Gastroesophageal sphincter (tissue), 4 donors: ENCODE measurements at regions not wholly inside any gene's neighbourhood (a gene's known extent, or its start where the extent isn't known, plus 50 kb on each side); places are given as distances from the start of the nearest gene placed in this dataset.

Source experiments
- ATAC-seq: fragments of 150-250 bp; one replicate; pipeline ENCODE4 v1.9.1; 2016; ENCODE audit warnings: mild to moderate bottlenecking, moderate library complexity
- H3K27ac ChIP-seq, 4 donors: fragments of 200-600 bp; sonication (generic) in 3 of 4; 1 replicate in 3 of 4; 2 replicates in 1 of 4; pipeline ENCODE4 v1.5.1; 2016 to 2019
- H3K27me3 ChIP-seq: fragments of 200-600 bp; sonication (generic); one replicate; pipeline ENCODE4 v1.5.1; 2019
- H3K36me3 ChIP-seq, 2 donors: fragments of 200-600 bp; sonication (generic); one replicate each; pipeline ENCODE4 v1.5.1; 2019; ENCODE audit warnings: control low read depth in 1 of 2
- H3K4me1 ChIP-seq, 3 donors: fragments of 200-600 bp; sonication (generic); 1 replicate in 2 of 3; 2 replicates in 1 of 3; pipeline ENCODE4 v1.5.1; 2016 to 2019; ENCODE audit warnings: control low read depth in 2 of 3
- H3K4me3 ChIP-seq, 2 donors: fragments of 200-600 bp; sonication (generic); one replicate each; pipeline ENCODE4 v1.5.1; 2019; ENCODE audit warnings: mild to moderate bottlenecking in 1 of 2, moderate library complexity in 1 of 2
- H3K9me3 ChIP-seq, 3 donors: fragments of 200-600 bp; sonication (generic); one replicate each; pipeline ENCODE4 v1.5.1; 2017 to 2019; ENCODE audit warnings: control low read depth in 2 of 3
- EP300 ChIP-seq: sonication (generic); formaldehyde crosslinking; IDR thresholded peaks from one replicate; pipeline ENCODE4 v1.6.1; 2017; ENCODE audit warnings: antibody characterized with exemption, mild to moderate bottlenecking
- POLR2A ChIP-seq, 2 donors: fragments of 450-650 bp; IDR thresholded peaks; one replicate each; pipeline ENCODE4 v1.6.1; 2017; ENCODE audit warnings: antibody characterized with exemption in 2 of 2, mild to moderate bottlenecking in 2 of 2, moderate library complexity in 1 of 2
- POLR2AphosphoS5 ChIP-seq: sonication (generic); formaldehyde crosslinking; IDR thresholded peaks from one replicate; pipeline ENCODE4 v1.6.1; 2017; ENCODE audit warnings: antibody characterized with exemption
- WGBS, 2 donors: methylation state at CpG; one replicate each; pipeline ENCODE4 v1.1.5; 2018; ENCODE audit warnings: low coverage in 1 of 2; 5-methylcytosine and 5-hydroxymethylcytosine counted together
- TF ChIP-seq, protein P1 (sequence below), 4 experiments: fragments of 200-600 bp in 2 of 4; fragments of 450-650 bp in 2 of 4; sonication (generic) in 1 of 4; IDR thresholded peaks; one replicate each; pipeline ENCODE4 v1.5.1; 2017 to 2019; ENCODE audit warnings: antibody characterized with exemption in 4 of 4, mild to moderate bottlenecking in 2 of 4, moderate library complexity in 2 of 4

DNA sequence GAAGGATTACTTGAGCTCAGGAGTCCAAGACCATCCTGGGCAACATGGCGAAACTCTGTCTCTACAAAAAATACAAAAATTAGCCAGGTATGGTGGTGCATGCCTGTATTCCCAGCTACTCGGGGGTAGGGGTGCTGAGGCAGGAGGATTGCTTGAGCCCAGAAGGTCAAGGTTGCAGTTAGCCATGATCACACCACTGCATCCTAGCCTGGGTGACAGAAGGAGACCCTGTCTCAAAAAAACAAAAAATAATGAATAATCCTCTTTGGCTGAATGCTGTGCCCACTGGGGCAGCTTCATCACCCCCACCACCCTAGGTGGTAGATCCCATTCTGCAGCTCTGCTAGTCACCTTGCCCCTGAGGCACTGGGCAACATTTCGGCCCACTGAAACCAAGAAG, 109.4 kb downstream of the ZFP36L2 start:
- no peak overlapping the region for H3K27ac ChIP-seq
- TF ChIP-seq EP300 (no peak), POLR2AphosphoS5 (no peak), POLR2A (IDR thresholded peaks at IDR 0.05) (no peak)
- TF ChIP-seq, protein P1, sequence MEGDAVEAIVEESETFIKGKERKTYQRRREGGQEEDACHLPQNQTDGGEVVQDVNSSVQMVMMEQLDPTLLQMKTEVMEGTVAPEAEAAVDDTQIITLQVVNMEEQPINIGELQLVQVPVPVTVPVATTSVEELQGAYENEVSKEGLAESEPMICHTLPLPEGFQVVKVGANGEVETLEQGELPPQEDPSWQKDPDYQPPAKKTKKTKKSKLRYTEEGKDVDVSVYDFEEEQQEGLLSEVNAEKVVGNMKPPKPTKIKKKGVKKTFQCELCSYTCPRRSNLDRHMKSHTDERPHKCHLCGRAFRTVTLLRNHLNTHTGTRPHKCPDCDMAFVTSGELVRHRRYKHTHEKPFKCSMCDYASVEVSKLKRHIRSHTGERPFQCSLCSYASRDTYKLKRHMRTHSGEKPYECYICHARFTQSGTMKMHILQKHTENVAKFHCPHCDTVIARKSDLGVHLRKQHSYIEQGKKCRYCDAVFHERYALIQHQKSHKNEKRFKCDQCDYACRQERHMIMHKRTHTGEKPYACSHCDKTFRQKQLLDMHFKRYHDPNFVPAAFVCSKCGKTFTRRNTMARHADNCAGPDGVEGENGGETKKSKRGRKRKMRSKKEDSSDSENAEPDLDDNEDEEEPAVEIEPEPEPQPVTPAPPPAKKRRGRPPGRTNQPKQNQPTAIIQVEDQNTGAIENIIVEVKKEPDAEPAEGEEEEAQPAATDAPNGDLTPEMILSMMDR (IDR thresholded peaks at IDR 0.05): no peak
- 45% methylated on average over 2 of the region's 3 CpGs; no CpG with 5 or more reads in 1 of the 2 donors for WGBS, 2 donors
- H3K36me3 ChIP-seq: no peaks in the 10 kb centered on the region
- H3K9me3 ChIP-seq: peaks cover 0 to 9% (median 0%) of the 10 kb centered on the region in 3 donors
- H3K4me1 ChIP-seq: no peaks in the 10 kb centered on the region
- no peak overlapping the region for H3K4me3 ChIP-seq
- no peaks in the 10 kb centered on the region for H3K27me3 ChIP-seq
- ATAC-seq: no peak

DNA sequence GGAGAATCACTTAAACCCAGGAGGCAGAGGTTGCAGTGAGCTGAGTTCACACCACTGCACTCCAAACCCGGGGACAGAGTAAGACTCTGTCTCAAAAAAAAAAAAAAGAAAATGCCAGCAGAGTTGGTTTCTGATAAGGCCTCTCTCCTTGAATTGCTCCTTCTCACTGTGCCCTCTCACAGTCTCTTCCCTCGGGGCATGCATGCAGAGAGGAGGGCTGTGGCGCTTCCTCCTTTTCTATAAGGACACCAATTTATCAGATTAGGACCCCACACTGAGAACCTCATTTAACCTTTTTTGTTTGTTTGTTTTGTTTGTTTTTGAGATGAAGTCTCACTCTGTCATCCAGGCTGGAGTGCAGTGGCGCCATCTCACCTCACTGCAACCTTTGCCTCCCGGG, 110.5 kb downstream of the ZFP36L2 start:
- no peaks in the 10 kb centered on the region for H3K4me1 ChIP-seq
- WGBS, 2 donors: 91% methylated on average over 3 of the region's 5 CpGs; no CpG with 5 or more reads in 1 of the 2 donors
- no peak for ATAC-seq
- H3K27me3 ChIP-seq: no peaks in the 10 kb centered on the region
- no peak for TF ChIP-seq POLR2AphosphoS5
- no peak for TF ChIP-seq POLR2A (IDR thresholded peaks at IDR 0.05)
- no peak for TF ChIP-seq EP300
- TF ChIP-seq, protein P1 (IDR thresholded peaks at IDR 0.05): no peak
- no peak overlapping the region for H3K27ac ChIP-seq
- no peaks in the 10 kb centered on the region for H3K36me3 ChIP-seq
- peaks cover 0 to 9% (median 0%) of the 10 kb centered on the region in 3 donors for H3K9me3 ChIP-seq
- no peak overlapping the region for H3K4me3 ChIP-seq

GRCh38 chr2:43114210-43114609, 112.2 kb downstream of the ZFP36L2 start:
- Histone ChIP-seq H3K36me3 (no peaks in the 10 kb centered on the region), H3K4me3 (no peak overlapping the region), H3K27ac (peak overlapping the region in 1 of 4 donors; percentile 32), H3K27me3 (no peaks in the 10 kb centered on the region), H3K4me1 (peaks cover 0 to 16% (median 2%) of the 10 kb centered on the region in 3 donors), H3K9me3 (peaks cover 0 to 4% (median 0%) of the 10 kb centered on the region in 3 donors)
- TF ChIP-seq POLR2AphosphoS5: no peak
- ATAC-seq: no peak

- Histone ChIP-seq H3K4me3 (no peak overlapping the region), H3K9me3 (no peaks in the 10 kb centered on the region), H3K27ac (peak overlapping the region in 1 of 4 donors; percentile 92), H3K4me1 (peaks cover 0 to 38% (median 15%) of the 10 kb centered on the region in 3 donors), H3K36me3 (no peaks in the 10 kb centered on the region), H3K27me3 (no peaks in the 10 kb centered on the region)
- no peak for TF ChIP-seq POLR2AphosphoS5
- no peak for TF ChIP-seq EP300
- TF ChIP-seq, protein P1 (IDR thresholded peaks at IDR 0.05): no peak
- no peak for TF ChIP-seq POLR2A (IDR thresholded peaks at IDR 0.05)
- WGBS, 2 donors: 72% methylated on average over 3 of the region's 7 CpGs; no CpG with 5 or more reads in 1 of the 2 donors
- no peak for ATAC-seq
These were observed 114.4 kb downstream of the ZFP36L2 start for GRCh38 chr2:43111788-43112554.

GRCh38 chr2:43110442-43110871, 115.9 kb downstream of the ZFP36L2 start:
- H3K36me3 ChIP-seq: no peaks in the 10 kb centered on the region
- WGBS, 2 donors: 7 to 22% methylated on average over 3 to 4 of the region's 10 CpGs
- H3K27me3 ChIP-seq: no peaks in the 10 kb centered on the region
- peaks cover 0 to 53% (median 25%) of the 10 kb centered on the region in 3 donors for H3K4me1 ChIP-seq
- H3K9me3 ChIP-seq: no peaks in the 10 kb centered on the region
- peak; percentile 45 for ATAC-seq
- H3K27ac ChIP-seq: peak overlapping the region in 3 of 4 donors; percentile 21 to 92 (median 90)
- TF ChIP-seq POLR2AphosphoS5: peak; percentile 72
- TF ChIP-seq EP300: no peak
- no peak overlapping the region for H3K4me3 ChIP-seq

- Histone ChIP-seq H3K27me3 (no peaks in the 10 kb centered on the region), H3K9me3 (no peaks in the 10 kb centered on the region), H3K36me3 (no peaks in the 10 kb centered on the region), H3K4me3 (no peak overlapping the region), H3K27ac (peak overlapping the region in 3 of 4 donors; percentile 29 to 92 (median 90)), H3K4me1 (peaks cover 0 to 64% (median 26%) of the 10 kb centered on the region in 3 donors)
- TF ChIP-seq, protein P1 (IDR thresholded peaks at IDR 0.05): no peak
- no peak for TF ChIP-seq EP300
- 77 to 92% methylated on average over 2 of the region's 2 CpGs for WGBS, 2 donors
- peak; percentile 5 for ATAC-seq
These were observed 117.1 kb downstream of the ZFP36L2 start for GRCh38 chr2:43109261-43109743.
